ENCODE measurements at regions not wholly inside any gene's neighbourhood (a gene's known extent, or its start where the extent isn't known, plus 50 kb on each side); places are given as distances from the start of the nearest gene placed in this dataset.

DNA sequence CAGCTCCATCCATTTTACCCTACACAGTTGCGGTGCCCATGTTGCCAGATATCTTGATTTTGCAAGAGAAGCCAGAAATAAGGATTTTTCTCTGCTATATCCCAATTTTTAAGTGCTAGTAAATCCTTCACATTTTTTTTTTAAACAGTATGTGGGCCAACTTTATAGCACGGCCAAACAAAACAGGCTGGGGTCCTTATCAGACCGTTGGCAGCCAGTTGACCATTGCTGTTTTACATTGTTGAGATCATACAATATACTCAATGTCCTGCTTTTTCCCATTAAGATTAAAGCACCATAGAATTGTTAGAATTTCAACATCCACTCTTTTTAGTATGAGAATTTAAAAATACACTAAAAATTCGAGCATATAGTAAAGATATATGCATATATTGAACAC lies 150.9 kb downstream of the SPCS3 start:
- Histone ChIP-seq H3K9ac (ENCODE audit: low read length) (no peak overlapping the region), H3K4ac (ENCODE audit: low read depth in 1 of 2, low read length in 2 of 2) (no peak overlapping the region), H3K79me1 (replicated peaks; ENCODE audit: low read length, poor library complexity, severe bottlenecking) (no peaks in the 10 kb centered on the region), H2BK15ac (ENCODE audit: low read depth, poor library complexity, severe bottlenecking) (no peak overlapping the region), H2BK12ac (ENCODE audit: low read length in 2 of 2) (no peak overlapping the region), H3K27me3 (ENCODE audit: control insufficient read depth in 1 of 2, insufficient read depth in 1 of 2, low read length in 2 of 2) (no peaks in the 10 kb centered on the region), H3K27ac (ENCODE audit: low read length, poor library complexity, severe bottlenecking) (no peak overlapping the region), H3K4me2 (ENCODE audit: low read length, poor library complexity, severe bottlenecking) (no peak overlapping the region), H4K8ac (ENCODE audit: low read length) (no peak overlapping the region), H3K23ac (ENCODE audit: low read length in 2 of 2) (no peak overlapping the region), H3K4me3 (ENCODE audit: insufficient read depth in 1 of 2, low read depth in 1 of 2, low read length in 2 of 2) (no peak overlapping the region), H4K91ac (ENCODE audit: low read length) (no peak overlapping the region), H3K9me3 (ENCODE audit: control insufficient read depth, low read length) (no peaks in the 10 kb centered on the region), H2BK5ac (ENCODE audit: low read depth, low read length, poor library complexity, severe bottlenecking) (no peak overlapping the region), H3K14ac (ENCODE audit: low read length in 2 of 2) (no peak overlapping the region), H3K36me3 (ENCODE audit: control insufficient read depth in 1 of 2, insufficient read depth in 2 of 2, low read depth in 1 of 2, low read length in 2 of 2) (no peaks in the 10 kb centered on the region), H2AK5ac (ENCODE audit: low read length, severe bottlenecking) (no peak overlapping the region), H2AFZ (ENCODE audit: low read depth, low read length) (no peak overlapping the region), H3K18ac (ENCODE audit: low read depth in 1 of 2, low read length in 2 of 2) (no peak overlapping the region), H3K4me1 (ENCODE audit: control insufficient read depth, insufficient read depth, low read depth, low read length) (no peaks in the 10 kb centered on the region), H2BK120ac (ENCODE audit: low read depth, low read length) (no peak overlapping the region)
- WGBS, result 92% methylated on average over 3 of the region's 4 CpGs
- no peak for DNase-seq

GRCh38 chr4:176475067-176475466 lies 155.3 kb downstream of the SPCS3 start:
- H3K79me1 ChIP-seq (replicated peaks; ENCODE audit: low read length, poor library complexity, severe bottlenecking), result no peaks in the 10 kb centered on the region
- H3K36me3 ChIP-seq (ENCODE audit: control insufficient read depth in 1 of 2, insufficient read depth in 2 of 2, low read depth in 1 of 2, low read length in 2 of 2), result no peaks in the 10 kb centered on the region
- no peak overlapping the region for H2BK120ac ChIP-seq (ENCODE audit: low read depth, low read length)
- no peak overlapping the region for H3K9ac ChIP-seq (ENCODE audit: low read length)
- no peaks in the 10 kb centered on the region for H3K4me1 ChIP-seq (ENCODE audit: control insufficient read depth, insufficient read depth, low read depth, low read length)
- no peak overlapping the region for H2AK5ac ChIP-seq (ENCODE audit: low read length, severe bottlenecking)
- H3K4me2 ChIP-seq (ENCODE audit: low read length, poor library complexity, severe bottlenecking), result no peak overlapping the region
- no peak overlapping the region for H2AFZ ChIP-seq (ENCODE audit: low read depth, low read length)
- no peaks in the 10 kb centered on the region for H3K9me3 ChIP-seq (ENCODE audit: control insufficient read depth, low read length)
- H2BK12ac ChIP-seq (ENCODE audit: low read length in 2 of 2), result no peak overlapping the region
- no peak overlapping the region for H3K18ac ChIP-seq (ENCODE audit: low read depth in 1 of 2, low read length in 2 of 2)
- DNase-seq, result no peak
- H3K14ac ChIP-seq (ENCODE audit: low read length in 2 of 2), result no peak overlapping the region
- H3K23ac ChIP-seq (ENCODE audit: low read length in 2 of 2), result no peak overlapping the region
- H4K91ac ChIP-seq (ENCODE audit: low read length), result no peak overlapping the region
- H2BK15ac ChIP-seq (ENCODE audit: low read depth, poor library complexity, severe bottlenecking), result no peak overlapping the region
- 66% methylated on average over 3 of the region's 4 CpGs for WGBS
- no peak overlapping the region for H3K4ac ChIP-seq (ENCODE audit: low read depth in 1 of 2, low read length in 2 of 2)
- H3K27me3 ChIP-seq (ENCODE audit: control insufficient read depth in 1 of 2, insufficient read depth in 1 of 2, low read length in 2 of 2), result no peaks in the 10 kb centered on the region
- H2BK5ac ChIP-seq (ENCODE audit: low read depth, low read length, poor library complexity, severe bottlenecking), result no peak overlapping the region
- no peak overlapping the region for H3K4me3 ChIP-seq (ENCODE audit: insufficient read depth in 1 of 2, low read depth in 1 of 2, low read length in 2 of 2)
- H3K27ac ChIP-seq (ENCODE audit: low read length, poor library complexity, severe bottlenecking), result no peak overlapping the region
- no peak overlapping the region for H4K8ac ChIP-seq (ENCODE audit: low read length)

DNA sequence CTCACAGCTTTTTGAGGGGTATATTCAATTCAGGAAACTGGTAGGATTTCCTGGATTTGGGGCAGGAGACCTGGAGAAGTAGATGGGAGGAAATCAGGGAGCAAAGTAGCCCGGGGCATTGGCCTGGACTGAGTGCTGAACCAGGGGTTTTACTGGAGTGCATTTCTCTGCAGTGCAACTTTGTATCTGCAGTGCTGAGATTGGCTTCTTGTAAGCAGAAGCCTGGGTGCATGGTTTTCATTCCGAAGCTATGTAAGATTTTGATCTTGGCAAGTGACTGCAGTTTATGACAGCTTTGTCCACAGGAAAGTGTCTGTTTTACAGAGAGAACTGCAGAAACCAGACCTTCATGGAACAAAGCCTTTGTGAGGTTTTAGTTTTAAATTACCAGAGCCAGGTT lies 158.3 kb downstream of the SPCS3 start:
- WGBS, result 48% methylated on average over 2 of the region's 2 CpGs
- H3K4ac ChIP-seq (ENCODE audit: low read depth in 1 of 2, low read length in 2 of 2), result no peak overlapping the region

GRCh38 chr4:176479767-176480166 lies 160.0 kb downstream of the SPCS3 start:
- Histone ChIP-seq H3K4me1 (ENCODE audit: control insufficient read depth, insufficient read depth, low read depth, low read length) (no peaks in the 10 kb centered on the region), H4K8ac (ENCODE audit: low read length) (no peak overlapping the region), H2BK12ac (ENCODE audit: low read length in 2 of 2) (no peak overlapping the region), H3K27ac (ENCODE audit: low read length, poor library complexity, severe bottlenecking) (no peak overlapping the region), H2BK15ac (ENCODE audit: low read depth, poor library complexity, severe bottlenecking) (no peak overlapping the region), H4K91ac (ENCODE audit: low read length) (no peak overlapping the region), H3K18ac (ENCODE audit: low read depth in 1 of 2, low read length in 2 of 2) (no peak overlapping the region), H3K27me3 (ENCODE audit: control insufficient read depth in 1 of 2, insufficient read depth in 1 of 2, low read length in 2 of 2) (no peaks in the 10 kb centered on the region), H3K4me3 (ENCODE audit: insufficient read depth in 1 of 2, low read depth in 1 of 2, low read length in 2 of 2) (no peak overlapping the region), H2BK120ac (ENCODE audit: low read depth, low read length) (no peak overlapping the region), H3K9me3 (ENCODE audit: control insufficient read depth, low read length) (no peaks in the 10 kb centered on the region), H2BK5ac (ENCODE audit: low read depth, low read length, poor library complexity, severe bottlenecking) (no peak overlapping the region), H2AFZ (ENCODE audit: low read depth, low read length) (no peak overlapping the region), H2AK5ac (ENCODE audit: low read length, severe bottlenecking) (no peak overlapping the region), H3K23ac (ENCODE audit: low read length in 2 of 2) (no peak overlapping the region), H3K36me3 (ENCODE audit: control insufficient read depth in 1 of 2, insufficient read depth in 2 of 2, low read depth in 1 of 2, low read length in 2 of 2) (no peaks in the 10 kb centered on the region), H3K79me1 (replicated peaks; ENCODE audit: low read length, poor library complexity, severe bottlenecking) (no peaks in the 10 kb centered on the region), H3K14ac (ENCODE audit: low read length in 2 of 2) (no peak overlapping the region), H3K4ac (ENCODE audit: low read depth in 1 of 2, low read length in 2 of 2) (no peak overlapping the region), H3K4me2 (ENCODE audit: low read length, poor library complexity, severe bottlenecking) (no peak overlapping the region), H3K9ac (ENCODE audit: low read length) (no peak overlapping the region)
- DNase-seq, result no peak
- 89% methylated on average over 1 of the region's 1 CpG for WGBS

More for the DNA sequence above, 158.3 kb downstream of the SPCS3 start:
- no peak overlapping the region for H4K91ac ChIP-seq (ENCODE audit: low read length)
- H3K36me3 ChIP-seq (ENCODE audit: control insufficient read depth in 1 of 2, insufficient read depth in 2 of 2, low read depth in 1 of 2, low read length in 2 of 2), result no peaks in the 10 kb centered on the region
- no peak overlapping the region for H2AFZ ChIP-seq (ENCODE audit: low read depth, low read length)
- no peak for DNase-seq
- no peak overlapping the region for H2BK12ac ChIP-seq (ENCODE audit: low read length in 2 of 2)
- no peak overlapping the region for H3K27ac ChIP-seq (ENCODE audit: low read length, poor library complexity, severe bottlenecking)
- no peak overlapping the region for H2AK5ac ChIP-seq (ENCODE audit: low read length, severe bottlenecking)
- no peak overlapping the region for H3K9ac ChIP-seq (ENCODE audit: low read length)
- no peaks in the 10 kb centered on the region for H3K4me1 ChIP-seq (ENCODE audit: control insufficient read depth, insufficient read depth, low read depth, low read length)
- no peak overlapping the region for H3K4me3 ChIP-seq (ENCODE audit: insufficient read depth in 1 of 2, low read depth in 1 of 2, low read length in 2 of 2)
- H3K79me1 ChIP-seq (replicated peaks; ENCODE audit: low read length, poor library complexity, severe bottlenecking), result no peaks in the 10 kb centered on the region
- H2BK120ac ChIP-seq (ENCODE audit: low read depth, low read length), result no peak overlapping the region
- no peak overlapping the region for H2BK15ac ChIP-seq (ENCODE audit: low read depth, poor library complexity, severe bottlenecking)
- H3K9me3 ChIP-seq (ENCODE audit: control insufficient read depth, low read length), result no peaks in the 10 kb centered on the region
- H4K8ac ChIP-seq (ENCODE audit: low read length), result no peak overlapping the region
- no peak overlapping the region for H3K18ac ChIP-seq (ENCODE audit: low read depth in 1 of 2, low read length in 2 of 2)
- H3K4me2 ChIP-seq (ENCODE audit: low read length, poor library complexity, severe bottlenecking), result no peak overlapping the region
- no peaks in the 10 kb centered on the region for H3K27me3 ChIP-seq (ENCODE audit: control insufficient read depth in 1 of 2, insufficient read depth in 1 of 2, low read length in 2 of 2)
- H2BK5ac ChIP-seq (ENCODE audit: low read depth, low read length, poor library complexity, severe bottlenecking), result no peak overlapping the region
- H3K23ac ChIP-seq (ENCODE audit: low read length in 2 of 2), result no peak overlapping the region
- H3K14ac ChIP-seq (ENCODE audit: low read length in 2 of 2), result no peak overlapping the region

Measured in mesenchymal stem cell (in vitro differentiated cells and primary cell).